ENCODE measurements at regions not wholly inside any gene's neighbourhood (a gene's known extent, or its start where the extent isn't known, plus 50 kb on each side); places are given as distances from the start of the nearest gene placed in this dataset.

DNA sequence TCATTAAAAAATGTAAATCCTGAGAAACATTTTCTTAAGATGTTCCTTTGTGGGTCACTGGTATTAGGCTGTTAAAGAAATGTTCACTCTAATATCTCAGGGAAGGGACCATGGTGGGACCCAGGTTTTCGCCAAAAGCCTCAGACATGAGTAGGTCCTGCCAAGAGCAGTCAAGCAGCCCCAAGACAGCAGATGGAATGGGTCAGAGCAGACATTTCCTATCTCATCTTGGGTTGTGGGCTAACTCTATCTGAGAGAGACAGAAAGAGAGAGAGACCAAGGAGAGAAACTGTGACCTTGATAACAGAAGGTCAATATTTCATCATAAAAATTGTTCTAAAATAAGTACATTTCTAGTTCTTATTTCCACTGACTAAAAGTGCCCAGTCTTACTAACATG lies 661.7 kb downstream of the TSN start:
- no peak for DNase-seq (ENCODE audit: low spot score)

- DNase-seq (ENCODE audit: low spot score), result no peak
Observed at GRCh38 chr2:122421775-122422174, 666.3 kb downstream of the TSN start.

GRCh38 chr2:122422384-122422991 lies 667.0 kb downstream of the TSN start:
- DNase-seq (ENCODE audit: low spot score), result no peak

DNA sequence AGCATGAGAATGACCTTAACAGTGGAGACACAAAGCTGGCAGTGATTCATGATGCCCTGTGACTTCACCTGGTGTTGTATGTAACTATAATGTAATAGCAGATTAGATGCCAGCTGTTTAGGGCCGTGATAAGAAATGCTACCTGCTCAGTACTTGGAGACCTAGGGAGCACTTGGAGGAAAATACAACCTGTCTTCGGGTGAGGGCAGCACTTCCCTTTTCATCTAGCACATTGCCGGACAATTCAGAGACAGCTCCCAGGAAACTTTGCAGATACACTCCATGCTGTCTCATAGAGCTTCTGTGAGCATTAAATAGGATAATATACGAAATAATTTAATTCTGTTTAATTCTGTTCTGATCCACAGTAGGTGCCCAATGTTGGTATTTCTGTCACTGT lies 668.5 kb downstream of the TSN start:
- DNase-seq (ENCODE audit: low spot score), result no peak

DNA sequence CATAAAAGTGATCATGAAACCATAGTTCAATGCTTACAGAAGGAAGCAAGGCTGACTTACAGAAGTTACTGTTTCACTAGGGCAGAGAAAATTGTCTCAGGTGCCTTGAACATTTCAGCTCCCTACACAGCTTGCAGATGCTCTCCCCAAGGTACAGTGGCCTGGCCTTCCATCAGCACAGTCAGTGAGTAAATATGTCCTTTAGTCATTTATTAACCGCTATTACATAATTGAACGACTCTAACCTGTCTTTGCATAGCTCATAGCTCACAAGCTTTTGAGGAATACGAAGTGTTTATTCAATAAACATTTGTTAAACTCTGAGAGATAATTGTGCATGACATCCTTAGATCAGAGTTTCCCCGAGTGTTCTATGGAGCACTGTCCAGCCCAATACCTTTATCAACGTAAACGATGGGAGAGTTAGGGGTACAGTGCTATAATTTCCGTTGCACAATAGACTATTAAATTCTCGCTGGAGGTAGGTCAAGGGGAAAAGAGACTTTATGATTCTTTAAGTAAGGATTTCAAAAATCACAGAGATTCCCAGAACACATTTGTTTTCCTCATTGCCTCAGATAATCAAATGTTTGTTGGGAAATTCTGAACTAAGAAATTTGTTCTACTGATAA lies 677.8 kb downstream of the TSN start:
- no peak for DNase-seq (ENCODE audit: low spot score)

DNA sequence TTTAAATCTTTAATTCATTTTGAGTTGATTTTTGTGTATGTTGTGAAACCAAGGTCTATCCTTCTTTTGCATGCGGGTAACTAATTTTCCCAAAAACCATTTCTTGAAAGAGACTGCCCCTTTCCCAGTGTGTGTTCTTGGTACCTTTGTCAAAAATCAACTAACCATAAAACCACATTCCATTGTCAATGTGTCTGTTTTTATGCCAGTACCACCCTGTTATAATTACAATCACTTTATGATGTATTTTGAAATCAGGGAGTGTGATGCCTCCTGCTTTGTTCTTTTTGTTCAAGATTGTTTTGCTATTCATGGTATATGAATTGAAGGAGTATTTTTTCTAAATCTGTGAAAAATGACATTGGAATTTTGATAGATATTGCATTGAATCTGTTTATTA lies 689.6 kb downstream of the TSN start:
- DNase-seq (ENCODE audit: low spot score), result no peak

GRCh38 chr2:122446761-122447160 lies 691.3 kb downstream of the TSN start:
- DNase-seq (ENCODE audit: low spot score), result no peak

DNA sequence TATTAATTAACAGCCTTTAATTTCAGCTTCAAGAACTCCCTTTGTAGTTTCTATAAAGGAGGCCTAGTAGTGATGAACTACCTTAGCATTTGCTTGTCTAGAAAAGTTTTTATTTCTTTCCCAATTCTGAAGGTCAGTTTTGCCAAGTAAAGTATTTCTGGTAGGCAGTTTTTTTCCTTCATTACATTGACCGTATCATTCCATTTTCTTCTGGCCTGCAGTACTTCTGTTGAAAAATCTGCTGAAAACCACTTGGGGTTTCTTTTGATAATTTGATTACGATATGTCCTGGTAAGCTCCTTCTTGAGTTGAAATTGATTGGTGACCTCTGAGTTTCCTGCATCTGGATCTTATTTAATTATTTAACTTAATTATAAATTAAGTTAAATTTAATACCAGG lies 691.8 kb downstream of the TSN start:
- DNase-seq (ENCODE audit: low spot score), result no peak

DNA sequence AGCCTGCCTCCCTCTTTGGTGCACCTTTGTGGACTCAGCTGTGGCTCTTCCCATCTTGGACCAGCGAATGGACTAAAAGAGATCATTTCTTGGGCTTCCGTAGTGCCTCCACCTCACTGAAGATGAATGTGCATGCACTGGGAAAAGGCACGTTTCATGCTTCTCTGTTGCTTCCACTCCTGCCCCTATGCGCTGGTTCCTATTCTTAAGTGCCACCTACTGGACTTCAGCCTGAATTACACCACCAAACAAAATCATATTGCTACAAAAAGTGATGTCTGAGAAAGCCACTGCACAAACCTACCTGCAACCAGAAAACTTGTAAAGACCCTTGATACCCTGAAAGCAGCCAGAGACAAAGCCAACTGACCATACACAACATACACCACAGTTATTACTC lies 695.6 kb downstream of the TSN start:
- peak; percentile 54 for DNase-seq (ENCODE audit: low spot score)

- DNase-seq (ENCODE audit: low spot score), result no peak
Observed at GRCh38 chr2:122451697-122452096, 696.2 kb downstream of the TSN start.

DNA sequence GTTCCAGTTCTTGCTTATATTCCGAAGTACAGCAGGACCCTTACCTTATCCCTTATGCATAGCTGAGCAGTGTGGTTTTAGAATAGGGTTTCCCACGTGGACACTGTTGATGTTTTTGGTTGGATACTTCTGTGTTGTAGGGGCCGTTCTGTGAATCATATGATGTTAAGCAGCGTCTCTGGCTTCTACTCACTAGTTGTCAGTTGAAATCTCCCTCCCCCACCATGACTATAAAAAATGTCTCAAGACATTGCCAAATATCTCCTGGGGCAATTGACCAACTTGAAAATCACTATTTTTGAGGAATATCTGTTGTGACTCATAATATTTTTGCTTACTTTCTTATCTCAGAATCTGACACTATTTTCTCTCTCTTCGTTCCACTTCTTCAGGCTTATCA lies 713.7 kb downstream of the TSN start:
- DNase-seq (ENCODE audit: low spot score), result no peak

- no peak for DNase-seq (ENCODE audit: low spot score)
Observed at GRCh38 chr2:122471753-122472152, 716.3 kb downstream of the TSN start.

- no peak for DNase-seq (ENCODE audit: low spot score)
Observed at GRCh38 chr2:122478117-122478516, 722.7 kb downstream of the TSN start.

GRCh38 chr2:122478771-122479170 lies 723.3 kb downstream of the TSN start:
- no peak for DNase-seq (ENCODE audit: low spot score)

DNA sequence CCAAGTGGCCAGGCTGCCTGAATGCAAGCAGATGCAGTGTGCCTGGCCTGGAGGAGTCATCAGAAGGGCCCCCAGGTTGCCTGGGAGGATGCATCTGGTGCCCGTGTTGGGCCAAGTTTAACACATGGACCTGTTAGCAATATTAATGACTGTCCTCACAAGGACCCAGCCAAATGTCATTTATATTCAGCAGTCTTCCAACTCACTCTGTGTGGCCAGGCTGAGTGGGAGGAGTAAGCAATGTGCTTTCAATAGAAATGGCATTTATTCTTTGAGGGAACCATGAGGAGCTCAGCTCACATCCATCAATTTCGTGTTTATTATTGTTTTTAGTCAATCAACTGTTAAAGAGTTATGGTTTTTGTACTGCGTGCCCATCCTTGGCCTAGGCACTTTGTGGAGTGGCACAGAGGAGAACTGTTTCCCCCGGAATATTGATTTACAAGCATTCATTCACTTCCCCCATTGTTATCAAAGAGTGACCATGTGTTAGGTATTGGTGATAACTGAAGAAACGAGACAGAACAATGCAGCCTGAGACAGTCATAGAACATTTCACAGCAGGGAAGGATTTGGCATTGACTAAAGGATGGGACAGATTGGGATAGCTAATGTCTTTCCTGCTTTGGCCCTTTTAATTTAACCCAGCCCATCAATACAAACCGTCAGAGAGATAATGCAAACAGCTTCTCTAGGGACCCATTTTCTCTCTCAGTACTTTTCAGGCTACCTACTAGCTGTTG lies 725.2 kb downstream of the TSN start:
- DNase-seq (ENCODE audit: low spot score), result no peak

GRCh38 chr2:122481244-122481622 lies 725.8 kb downstream of the TSN start:
- DNase-seq (ENCODE audit: low spot score), result peak; percentile 2

GRCh38 chr2:122481717-122482116 lies 726.3 kb downstream of the TSN start:
- peak; percentile 9 for DNase-seq (ENCODE audit: low spot score)

DNA sequence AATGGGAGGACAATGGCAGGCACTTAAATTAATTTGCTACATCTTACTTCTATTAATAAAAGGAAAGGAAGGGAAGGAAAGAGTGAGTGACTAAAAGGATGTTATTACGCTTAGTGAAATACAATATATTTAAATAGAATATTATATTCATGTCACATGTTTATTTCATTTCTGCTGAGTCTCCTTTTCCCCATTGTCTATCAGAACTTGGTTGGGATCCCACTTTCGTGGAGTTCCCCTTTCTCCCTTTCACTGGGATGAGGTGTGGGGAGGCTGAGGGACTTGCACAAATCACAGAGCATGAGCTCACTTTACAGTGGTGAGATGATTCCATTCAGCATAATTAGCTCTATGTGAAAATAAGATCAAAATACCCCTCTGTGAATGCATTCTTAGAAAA lies 730.6 kb downstream of the TSN start:
- no peak for DNase-seq (ENCODE audit: low spot score)

DNA sequence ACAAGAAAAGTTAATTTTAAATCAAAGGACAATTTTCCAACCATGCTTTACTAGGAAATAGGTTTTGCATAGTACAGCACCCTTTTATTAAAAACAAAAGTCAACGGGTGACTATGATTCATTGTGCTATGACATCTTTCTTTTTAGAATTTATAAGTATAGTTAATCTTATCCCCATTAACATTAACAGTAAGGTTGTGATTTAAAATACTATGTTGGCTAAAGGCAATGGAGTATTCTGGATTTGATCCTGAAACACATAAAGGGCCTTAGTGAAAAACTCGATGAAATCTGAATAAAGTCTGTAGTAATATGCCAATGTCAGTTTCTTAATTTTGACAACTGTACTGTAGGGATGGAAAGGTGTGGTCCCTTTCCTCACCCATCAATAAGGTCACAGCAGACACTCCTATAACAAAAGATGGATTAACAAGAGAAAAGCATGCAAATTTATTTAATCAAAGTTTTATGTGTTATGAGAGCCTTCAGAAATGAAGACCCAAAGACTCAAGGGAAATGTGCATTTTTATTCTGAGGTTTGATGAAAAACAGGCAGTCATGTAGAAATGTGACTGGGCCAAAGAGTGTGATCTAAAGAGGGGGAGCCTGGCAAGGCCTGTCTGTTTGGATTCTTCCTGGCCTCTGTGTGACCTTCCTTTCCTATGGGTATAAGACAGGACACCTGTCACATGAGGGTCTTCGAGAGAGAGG lies 731.4 kb downstream of the TSN start:
- no peak for DNase-seq (ENCODE audit: low spot score)

- no peak for DNase-seq (ENCODE audit: low spot score)
Observed at GRCh38 chr2:122491011-122491410, 735.6 kb downstream of the TSN start.

DNA sequence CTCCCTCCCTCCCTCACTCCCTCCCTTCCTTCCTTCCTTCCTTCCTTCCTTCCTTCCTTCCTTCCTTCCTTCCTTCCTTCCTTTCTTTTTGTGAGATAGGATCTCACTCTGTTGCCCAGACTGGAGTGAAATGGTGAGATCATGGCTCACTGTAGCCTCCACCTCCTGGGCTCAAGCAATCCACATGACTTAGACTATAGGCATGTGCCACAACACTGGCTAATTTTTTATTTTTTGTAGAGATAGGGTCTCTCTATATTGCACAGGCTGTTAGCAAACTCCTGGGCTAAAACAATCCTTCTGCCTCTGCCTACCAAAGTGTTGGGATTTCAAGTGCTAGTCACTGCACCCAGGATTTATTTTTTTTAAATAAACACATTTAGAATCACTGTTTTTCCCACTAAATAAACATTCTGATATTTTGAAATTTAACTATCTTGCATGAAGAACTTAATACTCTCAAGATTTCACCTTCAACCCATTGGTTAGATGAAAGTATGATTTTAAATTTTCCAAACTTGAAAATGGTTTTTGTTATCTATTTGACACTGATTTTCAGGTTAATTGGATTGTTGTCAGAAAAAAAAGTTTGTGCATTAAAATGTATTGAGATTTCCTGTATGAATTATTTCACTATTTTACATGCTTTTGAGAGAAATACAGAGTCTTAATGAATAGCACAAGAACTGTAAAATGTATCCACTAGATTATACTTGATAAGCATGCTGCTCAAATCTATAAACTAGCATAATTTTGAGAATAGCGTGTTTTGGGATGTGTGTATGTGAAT lies 745.1 kb downstream of the TSN start:
- DNase-seq (ENCODE audit: low spot score), result no peak

DNA sequence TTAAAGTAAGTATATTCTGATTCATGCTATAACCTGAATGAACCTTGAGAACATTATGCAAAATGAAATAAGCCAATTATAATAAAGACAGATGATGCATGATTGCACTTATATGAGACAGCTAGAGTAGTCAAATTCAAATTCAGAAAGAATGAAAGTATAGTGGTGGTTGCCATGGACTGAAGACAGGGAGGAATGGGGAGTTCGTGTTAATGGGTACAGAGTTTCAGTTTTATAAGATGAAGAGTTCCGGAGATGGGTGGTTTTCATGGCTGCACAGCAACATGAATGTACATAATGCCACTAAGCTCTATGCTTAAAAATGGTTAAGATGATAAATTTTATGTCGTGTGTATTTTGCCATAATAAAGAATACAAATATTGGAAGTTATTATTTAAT lies 751.2 kb downstream of the TSN start:
- no peak for DNase-seq (ENCODE audit: low spot score)

Data from NAMALWA (cell line).